ENCODE measurements at regions not wholly inside any gene's neighbourhood (a gene's known extent, or its start where the extent isn't known, plus 50 kb on each side); places are given as distances from the start of the nearest gene placed in this dataset.
"Not testable (repeated sequence)": the region's sequence is repeated elsewhere in the genome, so short reads cannot be mapped to it uniquely, and the experiment has no call there.

DNA sequence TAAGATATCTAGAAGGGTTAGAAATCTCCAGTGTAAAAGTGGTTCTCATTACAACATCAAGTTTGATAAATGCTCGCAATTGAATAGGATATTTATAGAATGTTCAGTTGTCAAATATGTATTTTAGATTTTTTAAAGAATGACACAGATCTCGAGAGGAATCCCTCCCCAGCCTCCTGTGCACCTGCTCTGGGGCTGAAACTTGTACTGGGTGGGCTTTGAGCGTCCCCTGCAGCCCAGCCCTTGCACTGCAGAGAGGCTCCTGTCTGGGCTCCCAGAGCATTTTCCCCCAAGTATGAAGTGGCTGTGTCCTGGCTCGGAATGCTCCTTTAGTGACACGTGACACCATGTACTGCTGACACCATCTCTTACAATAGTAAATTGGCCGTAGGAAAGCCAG, 499.6 kb downstream of the TMEM121 start:
- no peak overlapping the region for H3K4me3 ChIP-seq (replicated peaks in 1 of 3; ENCODE audit: insufficient read depth in 1 of 3, low read depth in 1 of 3, low read length in 3 of 3)
- FAIRE-seq (no peak), DNase-seq (ENCODE audit: low read depth, low spot score) (no peak)
- CTCF ChIA-PET, result no interaction called here
- H3K27me3 ChIP-seq (ENCODE audit: control insufficient read depth in 2 of 2, insufficient read depth in 2 of 2, low read length in 2 of 2), result no peaks in the 10 kb centered on the region
- POLR2A ChIA-PET, result no interaction called here
- H3K4me1 ChIP-seq (ENCODE audit: control insufficient read depth, extremely low read depth, insufficient read depth, low read length), result no peaks in the 10 kb centered on the region
- no peak overlapping the region for H2AFZ ChIP-seq (ENCODE audit: low read depth, low read length)
- no peaks in the 10 kb centered on the region for H4K20me1 ChIP-seq (replicated peaks; ENCODE audit: control insufficient read depth, extremely low read depth, insufficient read depth, low read length)
- no TSS peak for BruUV-seq (replicated peaks)
- intact Hi-C loops (cut with micrococcal nuclease) (no loop called here), dilution Hi-C loops (cut with MboI; ENCODE audit: extremely low pct_ligation_motif_present, low sequenced_read_pairs) (no loop called here)
- no peak overlapping the region for H3K9ac ChIP-seq (replicated peaks; ENCODE audit: extremely low read depth, insufficient read depth, low read length)
- TF ChIP-seq FOS (IDR thresholded peaks at IDR 0.05; ENCODE audit: borderline replicate concordance, insufficient read depth, low read length), result no peak
- TF ChIP-seq, protein P1, sequence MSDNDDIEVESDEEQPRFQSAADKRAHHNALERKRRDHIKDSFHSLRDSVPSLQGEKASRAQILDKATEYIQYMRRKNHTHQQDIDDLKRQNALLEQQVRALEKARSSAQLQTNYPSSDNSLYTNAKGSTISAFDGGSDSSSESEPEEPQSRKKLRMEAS (IDR thresholded peaks at IDR 0.05; ENCODE audit: insufficient read depth, insufficient read length), result no peak
- TF ChIP-seq, protein P2, sequence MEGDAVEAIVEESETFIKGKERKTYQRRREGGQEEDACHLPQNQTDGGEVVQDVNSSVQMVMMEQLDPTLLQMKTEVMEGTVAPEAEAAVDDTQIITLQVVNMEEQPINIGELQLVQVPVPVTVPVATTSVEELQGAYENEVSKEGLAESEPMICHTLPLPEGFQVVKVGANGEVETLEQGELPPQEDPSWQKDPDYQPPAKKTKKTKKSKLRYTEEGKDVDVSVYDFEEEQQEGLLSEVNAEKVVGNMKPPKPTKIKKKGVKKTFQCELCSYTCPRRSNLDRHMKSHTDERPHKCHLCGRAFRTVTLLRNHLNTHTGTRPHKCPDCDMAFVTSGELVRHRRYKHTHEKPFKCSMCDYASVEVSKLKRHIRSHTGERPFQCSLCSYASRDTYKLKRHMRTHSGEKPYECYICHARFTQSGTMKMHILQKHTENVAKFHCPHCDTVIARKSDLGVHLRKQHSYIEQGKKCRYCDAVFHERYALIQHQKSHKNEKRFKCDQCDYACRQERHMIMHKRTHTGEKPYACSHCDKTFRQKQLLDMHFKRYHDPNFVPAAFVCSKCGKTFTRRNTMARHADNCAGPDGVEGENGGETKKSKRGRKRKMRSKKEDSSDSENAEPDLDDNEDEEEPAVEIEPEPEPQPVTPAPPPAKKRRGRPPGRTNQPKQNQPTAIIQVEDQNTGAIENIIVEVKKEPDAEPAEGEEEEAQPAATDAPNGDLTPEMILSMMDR (IDR thresholded peaks at IDR 0.05; ENCODE audit: extremely low read depth in 1 of 2, insufficient read depth in 1 of 2, low read depth in 1 of 2, low read length in 2 of 2), result no peak
- no peak for TF ChIP-seq MYC (IDR thresholded peaks at IDR 0.05; ENCODE audit: low read depth, low read length)
- no peaks in the 10 kb centered on the region for H3K36me3 ChIP-seq (ENCODE audit: control insufficient read depth in 2 of 2, extremely low read depth in 1 of 2, insufficient read depth in 2 of 2, low read length in 2 of 2)
- peaks cover 1% of the 10 kb centered on the region for H3K9me3 ChIP-seq (replicated peaks; ENCODE audit: control insufficient read depth, insufficient read depth, low read length)
- H3K27ac ChIP-seq (ENCODE audit: insufficient read depth, low read depth, low read length), result no peak overlapping the region
- no peaks in the 10 kb centered on the region for H3K79me2 ChIP-seq (ENCODE audit: control insufficient read depth, insufficient read depth, low read length)
- no peak overlapping the region for H3K4me2 ChIP-seq (ENCODE audit: insufficient read depth, low read length)
- H3K9me1 ChIP-seq (replicated peaks; ENCODE audit: control insufficient read depth, extremely low read depth, insufficient read depth, low read length), result no peaks in the 10 kb centered on the region

DNA sequence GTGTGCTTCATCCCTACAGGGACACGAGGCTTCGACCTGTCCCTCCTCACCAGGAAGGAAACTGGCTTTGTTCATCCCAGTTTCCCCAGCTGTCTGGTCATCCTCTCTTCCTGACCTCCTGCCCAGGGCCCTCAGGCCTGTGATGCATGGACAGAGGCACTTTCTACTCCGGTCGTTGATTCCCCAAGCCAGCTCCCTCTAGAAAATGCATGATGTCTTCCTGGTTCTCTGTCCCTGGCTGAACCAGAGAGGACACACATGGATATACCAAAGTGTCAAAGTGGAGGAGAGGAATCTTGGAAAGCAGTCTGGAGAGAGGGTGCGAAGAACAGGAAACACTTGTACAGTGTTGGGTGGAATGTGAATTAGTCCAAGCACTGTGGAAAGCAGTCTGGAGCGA, 501.4 kb downstream of the TMEM121 start:
- H3K36me3 ChIP-seq (ENCODE audit: control insufficient read depth in 2 of 2, extremely low read depth in 1 of 2, insufficient read depth in 2 of 2, low read length in 2 of 2); H2AFZ ChIP-seq (ENCODE audit: low read depth, low read length); H3K4me3 ChIP-seq (replicated peaks in 1 of 3; ENCODE audit: insufficient read depth in 1 of 3, low read depth in 1 of 3, low read length in 3 of 3); dilution Hi-C loops (cut with MboI; ENCODE audit: extremely low pct_ligation_motif_present, low sequenced_read_pairs); POLR2A ChIA-PET; H3K9ac ChIP-seq (replicated peaks; ENCODE audit: extremely low read depth, insufficient read depth, low read length); FAIRE-seq; H3K27me3 ChIP-seq (ENCODE audit: control insufficient read depth in 2 of 2, insufficient read depth in 2 of 2, low read length in 2 of 2); H3K27ac ChIP-seq (ENCODE audit: insufficient read depth, low read depth, low read length); H3K9me1 ChIP-seq (replicated peaks; ENCODE audit: control insufficient read depth, extremely low read depth, insufficient read depth, low read length); H3K4me1 ChIP-seq (ENCODE audit: control insufficient read depth, extremely low read depth, insufficient read depth, low read length); DNase-seq (ENCODE audit: low read depth, low spot score); BruUV-seq (replicated peaks); H3K79me2 ChIP-seq (ENCODE audit: control insufficient read depth, insufficient read depth, low read length); H4K20me1 ChIP-seq (replicated peaks; ENCODE audit: control insufficient read depth, extremely low read depth, insufficient read depth, low read length); CTCF ChIA-PET; H3K9me3 ChIP-seq (replicated peaks; ENCODE audit: control insufficient read depth, insufficient read depth, low read length); intact Hi-C loops (cut with micrococcal nuclease); H3K4me2 ChIP-seq (ENCODE audit: insufficient read depth, low read length): not testable (repeated sequence)

Measured in endothelial cell of umbilical vein (primary cell).